ENCODE measurements at regions not wholly inside any gene's neighbourhood (a gene's known extent, or its start where the extent isn't known, plus 50 kb on each side); places are given as distances from the start of the nearest gene placed in this dataset.

DNA sequence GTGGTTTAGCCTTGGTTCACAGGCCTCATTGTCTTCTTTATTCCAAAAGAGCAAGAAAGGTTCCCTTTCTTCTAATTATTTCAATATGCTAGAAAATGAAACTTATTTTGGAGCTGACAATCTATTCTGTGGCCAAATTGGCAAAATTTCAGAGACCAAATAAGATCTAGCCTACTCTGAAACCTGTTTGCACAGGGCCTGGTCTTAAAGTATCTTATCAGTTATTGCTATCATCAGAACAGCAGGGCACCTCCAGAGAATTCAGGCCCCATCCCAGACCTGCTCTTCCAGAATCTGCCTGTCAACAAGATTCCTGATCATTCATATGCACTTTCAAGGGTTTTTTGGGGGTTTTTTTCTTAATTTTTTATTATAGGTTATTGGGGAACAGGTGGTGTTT is 198.7 kb downstream of the ANAPC1 start:
- DNase-seq: no peak

DNA sequence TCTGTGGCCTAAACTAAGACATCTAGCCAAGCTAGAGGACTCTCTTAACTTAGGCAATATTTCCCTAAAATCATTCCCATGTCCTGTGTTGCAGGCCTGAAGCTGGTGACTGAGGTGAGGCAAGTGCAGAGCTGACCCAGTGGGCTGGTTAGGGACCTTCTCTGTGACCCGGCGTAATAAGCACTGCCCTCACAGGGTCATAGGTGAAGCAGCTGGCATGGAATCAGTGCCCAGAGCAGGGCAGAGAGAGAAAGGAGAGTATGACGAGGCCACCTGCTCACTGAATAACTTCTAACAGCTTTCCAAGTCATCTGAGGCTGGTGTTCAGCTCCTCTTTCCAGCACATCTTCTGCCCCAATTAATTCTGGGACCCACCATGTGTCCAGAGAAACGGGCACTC is 197.0 kb downstream of the ANAPC1 start:
- DNase-seq: no peak

DNA sequence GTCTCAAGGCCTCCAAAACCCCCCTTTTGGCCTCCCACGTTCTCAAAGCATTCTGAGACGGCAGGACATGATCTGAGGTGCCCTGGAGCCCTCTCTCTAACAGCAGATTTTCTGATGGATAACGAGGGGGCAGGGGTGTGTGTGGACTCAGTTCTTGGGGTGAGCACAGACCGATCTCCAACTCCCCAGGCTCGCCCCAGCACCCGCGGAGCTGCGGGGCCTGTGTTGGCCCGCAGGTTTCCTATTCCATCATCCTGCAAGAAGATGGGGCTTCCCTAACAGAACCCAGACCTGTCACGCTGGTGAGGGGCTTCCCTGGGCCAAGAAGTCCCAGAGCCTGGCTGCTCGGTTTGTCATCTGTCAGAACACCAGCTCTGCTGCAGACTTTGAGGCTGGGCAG is 196.1 kb downstream of the ANAPC1 start:
- no peak for DNase-seq

DNA sequence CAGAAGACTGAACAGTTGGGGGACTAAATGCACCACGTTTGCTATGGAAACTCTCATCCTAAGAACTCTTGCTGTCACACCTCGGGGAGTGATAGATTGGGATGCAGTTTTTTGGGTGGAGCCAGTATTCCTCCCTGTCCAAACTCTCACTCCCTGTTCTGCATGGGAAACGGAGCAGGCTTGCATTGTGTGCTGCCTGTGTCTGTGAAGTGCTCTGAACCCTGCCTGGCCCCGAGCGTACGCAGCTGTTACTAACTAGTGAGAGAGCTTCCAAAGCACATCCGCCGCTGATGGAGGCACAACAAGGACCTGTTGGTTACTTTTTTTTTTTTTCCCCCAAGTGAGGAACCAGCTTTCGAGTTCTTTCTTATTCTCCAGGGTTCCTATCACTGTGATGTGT is 195.5 kb downstream of the ANAPC1 start:
- no peak for DNase-seq

DNA sequence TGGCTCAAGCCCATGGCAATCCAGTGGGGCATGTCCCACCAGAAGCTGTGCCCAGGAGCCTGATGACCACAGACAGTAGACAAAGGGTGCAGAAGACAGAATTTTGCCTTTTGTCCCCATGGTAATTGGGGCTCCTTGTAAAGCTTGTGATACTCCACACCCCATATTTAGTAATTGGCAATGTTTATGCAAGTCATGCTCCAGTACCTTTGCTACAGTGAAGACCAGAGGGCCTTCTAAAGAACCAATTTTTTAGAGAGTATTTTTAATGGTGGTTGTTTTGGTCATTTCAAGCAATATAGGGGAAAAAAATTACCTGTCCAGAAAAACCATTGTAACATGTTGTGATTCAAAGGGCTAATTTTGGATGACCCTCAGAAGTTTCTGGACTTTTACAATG is 194.8 kb downstream of the ANAPC1 start:
- no peak for DNase-seq

DNA sequence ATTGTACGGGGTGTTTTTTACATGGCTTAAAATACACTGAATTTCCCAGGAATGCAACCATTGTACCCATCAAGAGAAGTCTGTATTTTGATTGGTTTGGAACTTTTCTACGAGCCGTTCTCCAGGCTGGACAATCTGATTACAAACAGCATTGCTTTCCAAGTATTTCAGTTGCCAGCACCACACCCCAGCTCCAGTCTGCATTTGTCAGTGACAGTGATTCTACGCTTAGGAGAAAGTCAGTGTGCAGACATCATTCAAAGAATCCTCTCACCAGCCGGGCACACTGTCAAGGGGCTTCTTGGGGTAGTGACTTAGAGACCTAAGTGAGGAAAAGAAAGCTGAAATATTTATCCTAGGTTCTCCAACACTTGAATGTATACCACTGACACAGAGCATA is 194.1 kb downstream of the ANAPC1 start:
- DNase-seq: no peak

DNA sequence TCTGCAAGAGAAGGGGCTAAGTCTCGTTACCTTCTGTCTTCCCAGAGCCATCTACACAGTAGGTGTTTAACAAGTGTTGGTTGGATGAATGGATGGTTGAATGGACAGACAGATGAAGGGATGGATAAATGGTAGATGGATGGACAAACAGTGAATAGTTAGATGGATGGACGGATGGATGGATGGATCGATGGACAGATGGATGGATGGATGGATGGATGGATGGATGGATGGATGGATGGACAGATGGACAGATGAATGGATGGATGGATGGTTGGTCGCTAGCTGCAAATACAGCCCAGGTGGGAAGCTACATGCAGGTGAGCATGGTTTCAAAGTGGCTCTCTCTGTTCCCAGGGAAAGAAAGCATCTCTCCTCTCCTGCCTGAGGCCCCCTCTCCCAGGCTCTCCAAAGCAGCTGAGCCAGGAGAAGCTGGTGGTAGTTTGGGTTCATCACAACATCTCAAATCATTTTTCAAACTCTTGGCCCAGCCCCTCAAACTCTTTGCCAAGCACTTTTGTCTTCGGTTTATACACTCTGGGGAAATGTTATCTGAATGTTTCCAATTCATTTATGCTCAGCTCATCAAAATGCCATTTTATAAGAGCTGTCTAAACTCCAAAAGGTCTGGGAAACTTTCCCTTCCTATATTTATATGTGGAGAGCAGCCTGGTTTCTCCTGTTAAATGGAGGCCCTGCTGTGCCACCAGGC is 192.7 kb downstream of the ANAPC1 start:
- DNase-seq: no peak

DNA sequence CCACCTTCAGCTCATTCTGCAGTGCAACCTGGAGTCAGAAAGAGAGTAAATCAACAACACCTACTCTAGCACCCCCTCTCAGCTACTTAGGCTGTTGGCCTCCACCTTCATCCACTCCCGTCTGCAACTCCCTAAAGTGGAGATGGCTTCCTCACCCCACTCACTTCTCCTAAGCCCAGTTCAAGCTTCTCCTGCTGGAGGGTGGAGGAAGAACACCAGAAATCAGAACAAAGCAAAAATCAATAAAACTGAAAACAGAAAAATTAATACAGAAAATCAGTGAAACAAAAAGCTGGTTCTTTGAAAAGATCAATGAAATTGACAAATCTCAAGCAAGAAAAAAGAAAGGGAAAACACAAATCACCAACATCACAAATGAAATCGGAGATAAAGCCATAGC is 191.7 kb downstream of the ANAPC1 start:
- no peak for DNase-seq

DNA sequence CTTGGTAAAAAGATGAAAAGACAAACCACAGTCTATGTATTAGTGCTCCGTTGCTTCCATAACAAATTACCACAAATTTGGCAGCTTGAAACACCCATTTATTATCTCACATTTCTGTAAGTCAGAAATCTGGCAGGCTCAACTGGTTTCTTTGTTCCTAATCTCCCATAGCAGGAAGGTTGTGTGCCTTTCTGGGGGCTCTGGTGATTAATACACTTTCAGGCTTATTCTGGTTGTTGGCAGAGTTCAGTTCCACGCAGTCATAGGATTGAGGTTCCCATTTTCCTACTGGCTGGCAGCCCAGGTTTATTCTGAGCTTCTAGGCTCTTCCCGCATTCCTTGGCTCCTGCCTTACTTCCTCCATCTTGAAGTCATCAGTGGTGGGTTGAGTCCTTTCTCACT is 189.3 kb downstream of the ANAPC1 start:
- DNase-seq: peak; percentile 81

DNA sequence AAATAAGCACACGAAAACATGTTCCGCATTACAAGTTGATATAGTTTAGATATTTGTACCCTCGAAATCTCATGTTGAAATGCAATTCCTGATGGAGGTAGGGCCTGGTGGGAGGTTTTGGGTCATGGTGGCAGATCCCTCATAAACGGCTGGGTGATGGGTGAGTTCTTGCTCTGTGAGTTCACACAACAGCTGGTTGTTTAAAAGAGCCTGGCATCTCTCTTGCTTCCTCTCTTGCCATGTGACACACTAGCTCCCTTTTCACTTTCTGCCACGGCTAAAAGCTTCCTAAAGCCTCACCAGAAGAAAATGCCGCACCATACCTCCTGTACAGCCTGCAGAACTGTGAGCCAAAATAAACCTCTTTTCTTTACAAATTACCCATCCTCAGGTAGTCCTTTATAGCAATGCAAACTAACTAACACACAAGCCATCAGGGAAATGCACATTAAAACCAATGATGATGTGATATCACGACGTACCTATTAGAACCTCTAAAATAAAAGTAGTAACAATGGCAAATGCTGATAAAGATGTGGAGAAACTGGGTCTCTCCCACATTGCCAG is 188.5 kb downstream of the ANAPC1 start:
- no peak for DNase-seq

DNA sequence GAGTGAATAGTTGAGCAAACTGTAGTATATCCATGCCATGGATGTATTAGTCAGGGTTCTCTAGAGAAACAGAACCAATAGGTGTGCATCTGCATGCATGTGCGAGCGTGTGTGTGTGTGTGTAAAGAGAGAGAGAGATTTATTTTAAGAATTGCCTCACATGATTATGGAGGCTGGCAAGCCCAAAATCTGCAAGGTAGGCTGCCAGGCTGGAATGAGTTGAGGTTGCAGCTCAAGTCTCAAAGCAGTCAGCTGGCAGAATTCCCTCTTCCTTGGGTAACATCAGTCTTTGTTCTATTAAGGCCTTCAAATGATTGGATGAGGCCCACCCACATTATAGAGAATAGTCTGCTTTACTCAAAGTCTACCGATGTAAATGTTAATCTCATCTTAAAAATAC is 187.8 kb downstream of the ANAPC1 start:
- no peak for DNase-seq

DNA sequence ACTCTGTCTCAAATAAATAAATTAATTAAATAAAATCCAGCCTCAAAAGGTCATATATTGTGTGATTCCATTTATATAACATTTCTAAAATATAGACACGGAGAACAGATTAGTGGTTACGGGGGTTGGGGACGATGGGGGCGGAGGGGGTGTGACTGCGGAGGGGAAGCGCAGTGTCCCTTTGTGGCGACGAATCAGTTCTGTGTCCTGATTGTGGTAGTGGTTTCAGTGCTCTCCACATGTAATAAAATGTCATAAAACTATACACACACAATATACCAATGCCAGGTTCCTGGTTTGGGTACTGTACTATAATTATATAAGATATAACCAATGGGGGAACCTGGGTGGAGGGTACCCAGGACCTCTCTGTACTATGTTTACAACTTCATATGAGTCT is 186.4 kb downstream of the ANAPC1 start:
- DNase-seq: no peak

DNA sequence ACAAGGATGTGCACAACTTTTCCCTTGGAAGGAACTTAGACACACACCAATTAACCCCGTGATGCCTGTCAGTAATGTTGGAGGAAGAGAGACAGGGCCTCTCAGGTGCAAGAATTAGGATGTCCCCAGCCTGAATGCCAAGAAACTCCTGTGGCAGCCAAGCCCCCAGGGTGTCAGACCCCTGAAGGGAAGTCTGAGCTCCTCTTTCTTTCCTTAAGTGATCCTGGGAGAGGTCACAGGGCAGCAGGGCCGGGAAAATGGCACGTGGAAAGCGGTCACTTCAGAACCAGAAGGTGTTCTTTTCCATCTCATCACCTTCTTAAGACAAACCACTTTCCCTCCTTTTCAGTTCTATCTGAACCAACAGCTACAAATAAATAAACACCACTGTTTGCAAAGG is 185.9 kb downstream of the ANAPC1 start:
- DNase-seq: no peak

DNA sequence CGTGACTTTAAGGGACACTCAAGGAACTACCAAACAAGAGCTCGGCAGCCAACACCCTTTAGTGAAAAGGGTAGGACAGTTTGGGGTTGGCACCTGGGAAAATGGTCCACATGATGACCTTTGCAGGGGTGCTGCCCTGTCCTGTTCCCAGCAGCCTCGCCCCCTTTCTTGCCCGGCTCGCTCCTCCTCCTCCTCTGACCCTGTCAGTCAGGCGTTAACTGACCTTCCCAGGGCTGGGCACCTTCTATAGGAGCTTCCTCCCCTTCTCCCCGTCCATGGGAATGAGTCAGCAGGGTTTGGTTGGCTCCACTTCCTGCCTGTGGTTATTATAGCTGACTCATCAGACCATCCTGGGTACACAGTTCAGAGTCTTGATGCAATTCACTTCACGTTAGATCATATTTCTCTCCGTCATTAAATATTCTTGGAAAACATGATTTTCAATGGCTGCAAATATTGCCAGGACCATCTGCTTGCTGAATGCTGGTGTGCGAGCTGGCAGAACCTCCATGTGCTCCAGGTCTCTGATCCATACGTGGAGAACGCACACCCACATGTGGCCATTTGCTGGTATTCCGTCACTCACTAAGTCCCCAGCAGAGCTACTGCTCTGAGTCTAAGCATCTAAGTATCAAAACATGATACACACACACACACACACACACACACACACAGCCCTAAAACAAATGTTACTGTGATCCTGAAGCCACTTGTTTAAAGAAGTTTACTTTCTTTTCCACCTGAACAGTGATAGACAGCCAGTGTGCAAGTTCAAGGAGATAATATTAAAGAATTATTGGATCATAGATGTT is 185.0 kb downstream of the ANAPC1 start:
- peak; percentile 99 for DNase-seq

DNA sequence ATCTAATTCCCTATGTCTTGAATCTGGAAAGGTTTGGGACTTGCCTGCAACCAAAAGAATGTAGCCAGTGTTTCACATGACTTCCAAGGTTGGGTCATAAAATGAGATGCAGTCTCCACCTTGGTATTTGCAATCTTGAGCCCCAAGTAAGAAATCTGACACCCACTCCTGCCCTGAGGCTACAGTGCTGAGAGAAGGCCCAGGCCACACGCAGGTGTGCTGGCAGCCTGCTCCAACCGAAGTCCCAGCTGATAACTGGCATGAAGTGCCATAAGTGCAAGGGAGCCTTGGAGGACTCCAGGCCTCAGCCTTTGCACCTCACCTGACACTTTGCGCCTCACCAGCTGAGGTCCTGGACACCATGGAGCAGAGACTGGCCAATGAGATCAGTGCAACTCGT is 182.7 kb downstream of the ANAPC1 start:
- DNase-seq: no peak

DNA sequence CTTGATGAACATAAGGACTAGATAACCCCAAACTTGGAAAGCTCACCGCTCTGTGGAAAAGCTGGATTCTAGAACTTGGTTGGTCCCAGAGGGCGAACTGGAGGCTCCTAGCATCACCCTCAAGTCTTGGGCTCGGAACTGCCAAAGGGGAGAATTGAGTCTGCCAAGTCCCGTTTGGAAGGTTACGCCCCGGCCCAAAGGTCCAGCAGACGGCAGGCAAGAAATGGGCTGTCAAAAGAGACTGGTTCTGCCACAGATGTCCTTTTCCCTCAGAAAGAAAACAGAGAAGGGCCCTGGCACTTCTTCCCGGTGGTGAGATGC is 182.2 kb downstream of the ANAPC1 start:
- no peak for DNase-seq

DNA sequence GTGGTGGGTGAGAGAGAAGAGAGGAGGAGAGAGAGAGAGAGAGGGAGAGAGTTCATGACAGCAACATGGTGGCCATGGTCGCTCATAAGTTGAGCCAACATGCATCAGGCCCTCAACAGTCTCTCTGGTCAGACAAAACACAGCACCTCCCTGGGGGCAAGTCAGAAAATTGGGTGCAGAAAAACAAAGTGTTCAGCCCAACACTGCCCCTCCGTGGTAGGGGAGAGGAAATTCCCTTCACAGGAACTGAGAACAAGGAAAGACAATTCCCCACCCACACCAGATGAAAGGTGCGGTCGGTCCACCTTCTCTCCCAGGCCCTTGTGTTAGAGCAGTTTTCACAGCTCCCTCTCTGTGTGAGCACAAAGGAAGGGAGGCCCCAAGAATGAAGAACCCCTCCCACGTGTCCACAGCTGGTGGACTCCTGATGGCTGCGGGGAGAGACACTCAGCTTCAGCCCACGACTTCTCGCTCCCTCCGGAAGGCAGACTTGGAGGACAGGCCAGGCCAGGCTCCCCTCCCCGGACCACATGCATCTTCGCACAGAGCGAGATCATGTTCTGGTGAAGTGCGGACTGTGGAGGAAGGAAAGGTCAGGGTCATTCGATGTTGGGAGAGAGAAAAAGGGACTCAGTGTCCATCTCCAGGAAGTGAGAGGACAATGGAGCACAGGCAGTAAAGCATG is 181.7 kb downstream of the ANAPC1 start:
- DNase-seq: peak; percentile 72

DNA sequence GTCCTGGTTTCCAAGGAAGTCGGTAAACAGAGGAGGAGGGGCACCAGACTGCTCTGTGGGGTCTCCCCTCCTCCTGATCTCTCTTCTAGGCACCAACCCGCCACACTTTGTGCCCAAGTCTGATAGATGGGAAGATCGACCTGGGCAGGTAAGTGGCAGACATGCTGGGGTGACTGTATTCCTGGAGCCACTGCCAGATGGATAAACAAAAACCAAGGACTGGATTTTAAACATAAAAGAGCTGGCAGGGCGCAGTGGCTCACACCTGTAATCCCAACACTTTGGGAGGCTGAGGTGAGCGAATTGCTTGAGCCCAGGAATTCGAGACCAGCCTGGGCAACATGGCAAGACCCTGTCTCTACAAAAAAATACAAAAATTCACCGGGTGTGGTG is 181.2 kb downstream of the ANAPC1 start:
- DNase-seq: no peak

DNA sequence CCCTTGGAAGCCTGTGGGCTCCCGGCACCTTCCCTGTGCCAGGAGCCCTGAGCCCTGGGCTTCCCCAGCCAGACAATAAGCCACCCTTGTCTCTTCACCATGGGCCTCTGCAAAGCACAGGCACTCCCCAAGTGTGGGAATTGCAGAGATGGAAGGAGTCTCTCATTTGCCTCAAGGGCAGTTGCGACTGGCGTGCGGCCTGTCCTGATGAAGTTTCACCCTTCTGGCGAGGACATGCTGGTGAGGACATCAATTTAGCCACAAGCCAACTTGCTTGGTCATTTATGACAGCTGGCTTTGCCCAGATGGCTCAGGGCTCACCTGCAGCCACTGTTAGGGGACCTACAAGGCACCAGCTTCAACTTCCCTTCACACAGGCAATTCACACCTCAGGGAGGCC is 180.2 kb downstream of the ANAPC1 start:
- no peak for DNase-seq

DNA sequence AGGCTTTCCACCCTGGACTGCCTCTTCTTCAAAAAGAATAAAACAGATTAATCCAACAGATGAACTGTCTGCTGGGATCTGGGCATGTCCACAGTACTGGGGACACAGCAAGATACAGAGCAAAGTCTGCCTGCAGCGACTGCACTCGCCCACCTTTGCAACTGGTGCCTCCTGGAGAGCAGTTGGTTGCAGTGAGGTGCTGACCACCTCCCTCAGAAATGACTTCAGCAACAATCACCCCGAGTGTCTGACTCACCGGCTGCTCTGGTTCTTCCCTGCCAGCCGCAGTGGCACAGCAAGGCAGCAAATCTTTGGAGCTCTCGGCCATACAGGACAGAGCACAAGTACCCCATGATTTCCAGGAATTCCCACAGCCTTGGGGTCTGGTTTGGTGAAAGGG is 179.7 kb downstream of the ANAPC1 start:
- peak; percentile 74 for DNase-seq

DNA sequence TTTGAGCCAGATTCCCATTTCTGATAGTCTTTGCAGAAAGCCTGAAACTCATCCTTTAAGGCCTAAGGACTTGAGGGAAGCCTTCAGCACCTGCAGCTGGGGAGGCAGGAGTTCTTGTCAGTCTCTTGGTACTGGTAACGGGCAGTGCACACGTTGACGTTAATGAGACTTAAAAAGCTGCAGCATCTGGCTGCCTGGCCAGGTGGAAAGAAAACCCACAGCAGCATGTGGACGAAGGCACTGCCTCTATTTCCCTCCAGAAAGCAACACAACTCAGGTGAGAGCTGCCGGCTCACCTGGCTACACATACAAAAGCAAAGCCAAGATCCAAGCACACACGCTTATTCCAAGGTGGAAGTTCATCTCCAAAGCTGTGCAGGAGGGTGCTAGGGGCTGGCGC is 178.8 kb downstream of the ANAPC1 start:
- no peak for DNase-seq

DNA sequence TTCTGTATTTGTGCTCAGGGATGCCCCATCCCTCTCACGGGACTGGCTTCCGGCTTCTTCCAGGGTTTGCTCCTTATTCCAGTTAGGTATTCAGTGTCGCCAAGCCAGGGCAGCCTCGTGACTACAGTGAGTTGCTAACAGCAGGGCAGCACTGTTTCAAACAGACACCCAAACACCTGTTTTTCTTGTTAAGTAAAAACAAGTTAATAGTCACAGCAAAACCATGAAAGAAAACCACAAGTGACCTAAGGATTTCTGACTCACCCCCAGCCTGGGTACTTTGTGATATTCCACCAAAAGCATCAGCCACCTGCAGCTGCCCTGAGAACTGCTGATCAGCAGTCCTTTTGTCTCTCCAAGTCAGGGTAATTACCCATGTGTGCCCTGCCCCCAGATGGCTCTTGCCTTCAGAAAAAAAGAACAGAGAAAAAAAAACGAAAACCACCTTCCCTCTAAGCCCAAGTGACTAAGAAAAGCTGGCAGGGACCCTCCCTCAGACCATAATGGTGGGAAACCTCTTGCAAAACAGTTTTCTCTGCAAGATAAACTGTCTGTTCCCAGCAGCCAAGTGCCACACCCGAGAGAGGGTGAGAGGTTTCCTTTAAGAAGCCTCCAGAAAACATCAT is 178.2 kb downstream of the ANAPC1 start:
- peak; percentile 82 for DNase-seq

DNA sequence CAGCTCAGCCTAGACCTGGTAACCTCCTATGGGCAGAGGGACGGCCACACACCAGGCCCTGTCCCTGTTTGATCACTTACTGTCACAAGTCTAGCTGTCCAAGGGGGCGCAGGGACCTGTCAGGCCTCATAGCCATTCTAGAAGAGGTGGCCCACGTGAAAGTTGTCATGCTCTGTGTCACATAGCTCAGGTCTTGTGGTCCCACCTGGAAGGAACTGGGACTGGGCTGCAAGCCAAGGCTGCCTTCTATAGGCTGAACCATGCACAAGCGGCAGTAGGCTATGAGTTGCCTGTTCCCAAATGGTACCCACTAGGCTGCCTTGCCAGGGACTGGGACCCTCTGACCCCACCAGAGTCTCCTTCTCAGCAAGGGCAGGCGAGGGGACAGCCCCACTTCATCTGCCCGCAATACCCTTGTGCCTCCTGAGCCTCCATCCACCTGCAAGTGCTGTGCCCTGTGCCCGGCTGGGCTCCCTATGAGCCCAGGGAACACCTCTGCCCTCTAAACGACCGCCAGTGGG is 177.5 kb downstream of the ANAPC1 start:
- no peak for DNase-seq
